ENCODE measurements at regions not wholly inside any gene's neighbourhood (a gene's known extent, or its start where the extent isn't known, plus 50 kb on each side); places are given as distances from the start of the nearest gene placed in this dataset.
"Not testable (repeated sequence)": the region's sequence is repeated elsewhere in the genome, so short reads cannot be mapped to it uniquely, and the experiment has no call there.

GRCh38 chr14:105902131-105902898, 375.9 kb downstream of the TMEM121 start:
- TF ChIP-seq EZH2phosphoT487 (IDR thresholded peaks at IDR 0.05; ENCODE audit: borderline replicate concordance, low read length), result no peak
- TF ChIP-seq, protein P1, sequence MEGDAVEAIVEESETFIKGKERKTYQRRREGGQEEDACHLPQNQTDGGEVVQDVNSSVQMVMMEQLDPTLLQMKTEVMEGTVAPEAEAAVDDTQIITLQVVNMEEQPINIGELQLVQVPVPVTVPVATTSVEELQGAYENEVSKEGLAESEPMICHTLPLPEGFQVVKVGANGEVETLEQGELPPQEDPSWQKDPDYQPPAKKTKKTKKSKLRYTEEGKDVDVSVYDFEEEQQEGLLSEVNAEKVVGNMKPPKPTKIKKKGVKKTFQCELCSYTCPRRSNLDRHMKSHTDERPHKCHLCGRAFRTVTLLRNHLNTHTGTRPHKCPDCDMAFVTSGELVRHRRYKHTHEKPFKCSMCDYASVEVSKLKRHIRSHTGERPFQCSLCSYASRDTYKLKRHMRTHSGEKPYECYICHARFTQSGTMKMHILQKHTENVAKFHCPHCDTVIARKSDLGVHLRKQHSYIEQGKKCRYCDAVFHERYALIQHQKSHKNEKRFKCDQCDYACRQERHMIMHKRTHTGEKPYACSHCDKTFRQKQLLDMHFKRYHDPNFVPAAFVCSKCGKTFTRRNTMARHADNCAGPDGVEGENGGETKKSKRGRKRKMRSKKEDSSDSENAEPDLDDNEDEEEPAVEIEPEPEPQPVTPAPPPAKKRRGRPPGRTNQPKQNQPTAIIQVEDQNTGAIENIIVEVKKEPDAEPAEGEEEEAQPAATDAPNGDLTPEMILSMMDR (IDR thresholded peaks at IDR 0.05; ENCODE audit: low read depth, low read length, poor library complexity, severe bottlenecking), result no peak
- H3K27ac ChIP-seq (ENCODE audit: low read depth, low read length), result no peak overlapping the region
- H3K79me2 ChIP-seq (ENCODE audit: control insufficient read depth, low read length), result no peaks in the 10 kb centered on the region
- H3K4me2 ChIP-seq (ENCODE audit: low read length), result no peak overlapping the region
- H3K27me3 ChIP-seq (ENCODE audit: control insufficient read depth, low read length), result no peaks in the 10 kb centered on the region
- H3K9me3 ChIP-seq (ENCODE audit: control insufficient read depth, insufficient read depth, low read length), result no peaks in the 10 kb centered on the region
- no peaks in the 10 kb centered on the region for H3K36me3 ChIP-seq (ENCODE audit: control insufficient read depth, low read length)
- no peaks in the 10 kb centered on the region for H3K9me2 ChIP-seq (replicated peaks; ENCODE audit: control insufficient read depth, low read length)
- no peaks in the 10 kb centered on the region for H3F3A ChIP-seq (ENCODE audit: control insufficient read depth, insufficient read depth)
- no peaks in the 10 kb centered on the region for H4K20me1 ChIP-seq (ENCODE audit: control insufficient read depth, insufficient read depth, low read depth, low read length)
- H3K4me3 ChIP-seq (ENCODE audit: low read length), result no peak overlapping the region
- no peaks in the 10 kb centered on the region for H3K4me1 ChIP-seq (ENCODE audit: control insufficient read depth, low read length)

- H3K4me1 ChIP-seq (ENCODE audit: control insufficient read depth, low read length), result not testable (repeated sequence)
Measured at GRCh38 chr14:105902899-105903165, 376.4 kb downstream of the TMEM121 start.

DNA sequence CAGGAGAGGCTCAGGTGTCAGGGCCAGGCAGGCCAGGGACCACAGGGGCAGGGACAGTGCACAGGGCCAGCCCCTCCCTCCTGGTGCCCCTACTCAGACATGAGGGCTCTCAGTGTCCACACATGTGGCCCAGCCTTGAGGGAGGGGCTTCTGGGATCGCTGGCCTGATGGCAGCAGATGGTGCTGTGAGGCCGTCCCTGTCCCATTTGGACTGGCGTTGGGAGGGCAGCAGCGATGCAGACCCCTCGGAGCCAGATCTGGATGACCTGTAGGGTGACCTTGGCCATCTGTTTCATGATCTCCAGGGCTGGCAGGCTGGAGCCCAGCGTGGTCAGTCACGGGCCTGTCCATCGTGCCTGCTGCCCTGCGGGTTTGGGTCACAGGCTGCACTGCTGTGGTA, 377.6 kb downstream of the TMEM121 start:
- Histone ChIP-seq H3F3A (ENCODE audit: control insufficient read depth, insufficient read depth) (no peaks in the 10 kb centered on the region), H3K27me3 (ENCODE audit: control insufficient read depth, low read length) (no peaks in the 10 kb centered on the region), H3K4me1 (ENCODE audit: control insufficient read depth, low read length) (no peaks in the 10 kb centered on the region), H3K79me2 (ENCODE audit: control insufficient read depth, low read length) (no peaks in the 10 kb centered on the region), H3K9me2 (replicated peaks; ENCODE audit: control insufficient read depth, low read length) (no peaks in the 10 kb centered on the region), H3K27ac (ENCODE audit: low read depth, low read length) (no peak overlapping the region), H3K9me3 (ENCODE audit: control insufficient read depth, insufficient read depth, low read length) (no peaks in the 10 kb centered on the region), H4K20me1 (ENCODE audit: control insufficient read depth, insufficient read depth, low read depth, low read length) (no peaks in the 10 kb centered on the region), H3K4me2 (ENCODE audit: low read length) (no peak overlapping the region), H3K4me3 (ENCODE audit: low read length) (no peak overlapping the region), H3K36me3 (ENCODE audit: control insufficient read depth, low read length) (no peaks in the 10 kb centered on the region)
- TF ChIP-seq EZH2phosphoT487 (IDR thresholded peaks at IDR 0.05; ENCODE audit: borderline replicate concordance, low read length), result no peak
- TF ChIP-seq, protein P1 (IDR thresholded peaks at IDR 0.05; ENCODE audit: low read depth, low read length, poor library complexity, severe bottlenecking), result no peak

More at GRCh38 chr14:105902899-105903165, 376.4 kb downstream of the TMEM121 start:
- H3K9me2 ChIP-seq (replicated peaks; ENCODE audit: control insufficient read depth, low read length); H3F3A ChIP-seq (ENCODE audit: control insufficient read depth, insufficient read depth); H3K9me3 ChIP-seq (ENCODE audit: control insufficient read depth, insufficient read depth, low read length); H3K79me2 ChIP-seq (ENCODE audit: control insufficient read depth, low read length); H3K27ac ChIP-seq (ENCODE audit: low read depth, low read length); H3K36me3 ChIP-seq (ENCODE audit: control insufficient read depth, low read length); H4K20me1 ChIP-seq (ENCODE audit: control insufficient read depth, insufficient read depth, low read depth, low read length); H3K4me2 ChIP-seq (ENCODE audit: low read length); H3K4me3 ChIP-seq (ENCODE audit: low read length); H3K27me3 ChIP-seq (ENCODE audit: control insufficient read depth, low read length): not testable (repeated sequence)

DNA sequence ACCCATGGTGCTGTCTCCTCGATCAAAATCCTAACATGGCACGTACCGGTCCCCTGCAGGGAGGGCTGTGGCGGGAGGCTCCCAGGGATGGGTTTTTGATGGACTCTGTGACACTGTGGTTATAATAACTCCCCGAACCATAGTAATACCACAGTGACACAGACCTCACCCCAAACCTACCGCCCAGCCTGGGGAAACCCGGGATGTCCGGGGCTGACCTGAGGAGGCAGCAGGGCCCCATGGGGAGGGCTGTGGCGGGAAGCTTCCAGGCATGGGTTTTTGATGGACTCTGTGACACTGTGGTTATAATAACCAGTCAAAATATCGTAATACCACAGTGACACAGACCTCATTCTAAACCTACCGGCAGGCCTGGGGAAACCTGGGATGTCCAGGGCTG, 378.0 kb downstream of the TMEM121 start:
- TF ChIP-seq, protein P1 (IDR thresholded peaks at IDR 0.05; ENCODE audit: low read depth, low read length, poor library complexity, severe bottlenecking), result no peak
- H3K9me2 ChIP-seq (replicated peaks; ENCODE audit: control insufficient read depth, low read length), result no peaks in the 10 kb centered on the region
- no peaks in the 10 kb centered on the region for H3K27me3 ChIP-seq (ENCODE audit: control insufficient read depth, low read length)
- no peak overlapping the region for H3K4me3 ChIP-seq (ENCODE audit: low read length)
- no peaks in the 10 kb centered on the region for H3K36me3 ChIP-seq (ENCODE audit: control insufficient read depth, low read length)
- H3F3A ChIP-seq (ENCODE audit: control insufficient read depth, insufficient read depth), result no peaks in the 10 kb centered on the region
- no peaks in the 10 kb centered on the region for H3K4me1 ChIP-seq (ENCODE audit: control insufficient read depth, low read length)
- H3K27ac ChIP-seq (ENCODE audit: low read depth, low read length), result no peak overlapping the region
- no peaks in the 10 kb centered on the region for H3K9me3 ChIP-seq (ENCODE audit: control insufficient read depth, insufficient read depth, low read length)
- no peaks in the 10 kb centered on the region for H4K20me1 ChIP-seq (ENCODE audit: control insufficient read depth, insufficient read depth, low read depth, low read length)
- H3K4me2 ChIP-seq (ENCODE audit: low read length), result no peak overlapping the region
- no peaks in the 10 kb centered on the region for H3K79me2 ChIP-seq (ENCODE audit: control insufficient read depth, low read length)

Measured in DOHH2 (cell line).